Stimulated activated CD4-positive, alpha-beta T cell treated with anti-CD3 and anti-CD28 coated beads, TNF-alpha, amount 100 ng/mL, for 48 hours (primary cell): ENCODE measurements at regions not wholly inside any gene's neighbourhood (a gene's known extent, or its start where the extent isn't known, plus 50 kb on each side); places are given as distances from the start of the nearest gene placed in this dataset.

Source experiments
- DNase-seq, 3 donors: peaks; one replicate each; pipeline ENCODE4 v3.0.0-alpha.2; 2020; ENCODE audit warnings: low read depth in 3 of 3

GRCh38 chr17:72497915-72498314, 377.1 kb downstream of the SOX9 start:
- DNase-seq: no peak

DNA sequence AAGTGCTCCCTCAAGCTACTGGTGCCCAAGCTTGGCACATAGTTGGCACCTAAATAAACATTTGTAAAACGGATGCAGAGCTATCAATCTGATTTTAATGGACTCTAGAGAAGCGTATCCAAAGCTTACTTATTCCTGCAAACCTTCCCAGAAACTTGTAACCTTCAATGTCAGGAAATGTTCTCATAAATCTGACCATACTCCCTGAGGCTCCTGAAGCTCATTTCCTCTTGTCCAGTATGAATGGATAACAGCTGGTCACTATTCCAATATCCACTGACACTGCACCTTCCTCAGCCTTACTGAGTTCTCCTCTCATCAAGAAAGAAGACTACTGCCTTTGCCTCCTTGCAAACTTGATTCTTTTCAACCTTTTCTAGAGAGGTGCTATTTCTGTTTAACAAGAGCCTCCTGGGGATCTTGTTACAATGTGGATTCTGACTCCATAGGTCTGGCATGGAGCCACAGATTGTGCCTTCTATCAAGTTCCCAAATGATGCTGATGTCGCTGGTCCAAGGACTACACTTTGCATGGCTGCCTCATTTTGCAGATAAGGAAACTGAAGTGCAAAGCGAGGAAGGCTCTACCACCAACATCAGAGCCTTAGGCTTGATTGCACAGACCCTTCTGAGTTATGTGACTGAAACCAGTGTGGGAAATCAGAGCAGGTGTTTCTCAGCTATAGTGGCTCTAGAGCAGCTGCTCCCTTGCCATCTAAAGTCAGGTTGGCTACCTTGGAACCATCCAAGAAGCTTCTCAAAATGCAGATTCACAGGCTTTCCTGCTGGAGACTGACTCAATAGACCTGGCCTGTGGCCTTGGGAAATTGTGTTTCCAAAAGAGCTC, 377.8 kb downstream of the SOX9 start:
- no peak for DNase-seq

GRCh38 chr17:72501404-72502370, 380.9 kb downstream of the SOX9 start:
- no peak for DNase-seq

GRCh38 chr17:72502371-72503341, 381.8 kb downstream of the SOX9 start:
- no peak for DNase-seq

DNA sequence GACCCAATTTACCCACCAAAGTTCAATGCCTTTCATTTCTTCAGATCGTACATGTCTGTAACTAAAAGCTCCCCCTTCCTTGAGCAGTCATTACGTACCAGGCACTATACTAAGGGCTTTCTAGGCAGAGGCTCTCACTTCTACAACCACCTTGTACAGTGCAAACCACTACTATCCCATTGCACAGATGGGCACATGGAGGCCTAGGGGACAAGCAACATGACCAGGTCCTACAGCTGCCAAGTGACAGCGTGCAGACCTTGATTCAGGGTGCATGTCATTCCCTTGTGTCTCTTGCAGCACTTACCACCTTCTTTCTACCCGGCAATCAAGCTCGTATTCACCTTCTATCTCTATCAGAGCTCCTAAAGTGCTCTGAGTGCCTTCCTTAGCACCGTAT, 382.7 kb downstream of the SOX9 start:
- DNase-seq: no peak

DNA sequence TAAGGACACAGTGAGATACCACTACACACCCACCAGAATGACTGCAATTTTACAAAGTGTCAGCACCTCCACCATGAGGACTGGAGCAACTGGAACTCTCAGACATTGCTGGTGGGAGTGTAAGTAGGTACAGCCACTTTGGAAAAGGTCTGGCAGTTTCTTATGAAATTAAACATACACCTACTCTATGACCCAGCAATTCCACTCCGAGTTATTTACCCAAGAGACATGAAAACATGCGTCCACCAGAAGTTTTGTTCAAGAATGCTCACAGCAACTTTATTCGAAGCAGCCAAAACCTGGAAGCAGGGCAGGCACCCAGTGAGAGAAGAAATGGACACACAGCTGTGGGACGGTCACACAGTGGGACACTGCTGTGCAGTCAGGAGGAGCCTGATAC, 384.0 kb downstream of the SOX9 start:
- DNase-seq: no peak

DNA sequence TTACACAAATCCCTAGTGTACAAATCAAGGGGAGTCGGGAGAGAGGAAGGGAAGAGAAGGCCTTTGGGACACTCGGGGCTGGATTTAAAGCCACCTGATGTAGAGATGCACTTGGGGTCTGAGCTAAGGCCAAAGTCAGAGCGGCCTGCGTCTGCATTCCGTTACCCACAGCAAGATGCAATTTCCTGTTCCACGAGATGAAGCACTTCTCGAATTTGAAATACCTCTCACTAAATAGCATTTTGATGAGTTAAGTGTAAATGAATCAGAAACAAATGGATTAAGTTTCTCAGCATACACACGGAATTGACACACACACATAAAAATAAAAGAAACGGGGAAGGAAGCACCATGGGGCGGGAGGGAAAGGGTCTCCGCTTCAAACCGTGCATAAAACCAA, 386.0 kb downstream of the SOX9 start:
- no peak for DNase-seq

- no peak for DNase-seq
Observed at GRCh38 chr17:72507370-72507769, 386.6 kb downstream of the SOX9 start.

- no peak for DNase-seq
Observed at GRCh38 chr17:72510351-72511016, 389.7 kb downstream of the SOX9 start.

DNA sequence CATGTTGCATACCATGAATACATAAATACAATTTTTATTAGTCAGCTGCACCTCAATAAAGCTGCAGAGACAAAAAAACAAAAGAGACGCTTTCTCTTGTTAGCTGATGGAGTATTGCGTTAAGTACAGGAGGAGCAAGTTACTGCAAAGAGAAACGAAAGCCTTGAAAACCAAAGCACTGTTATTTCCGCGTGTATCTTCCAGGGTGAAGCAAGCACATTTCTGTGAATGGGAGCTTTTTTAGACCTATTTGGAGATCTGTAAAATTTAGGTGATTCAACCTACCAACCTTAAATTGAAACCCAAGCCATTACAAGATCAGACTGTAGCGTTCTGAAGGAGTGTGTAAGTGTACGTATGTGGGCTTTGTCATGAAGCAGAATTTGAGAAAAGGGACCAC, 390.4 kb downstream of the SOX9 start:
- no peak for DNase-seq

DNA sequence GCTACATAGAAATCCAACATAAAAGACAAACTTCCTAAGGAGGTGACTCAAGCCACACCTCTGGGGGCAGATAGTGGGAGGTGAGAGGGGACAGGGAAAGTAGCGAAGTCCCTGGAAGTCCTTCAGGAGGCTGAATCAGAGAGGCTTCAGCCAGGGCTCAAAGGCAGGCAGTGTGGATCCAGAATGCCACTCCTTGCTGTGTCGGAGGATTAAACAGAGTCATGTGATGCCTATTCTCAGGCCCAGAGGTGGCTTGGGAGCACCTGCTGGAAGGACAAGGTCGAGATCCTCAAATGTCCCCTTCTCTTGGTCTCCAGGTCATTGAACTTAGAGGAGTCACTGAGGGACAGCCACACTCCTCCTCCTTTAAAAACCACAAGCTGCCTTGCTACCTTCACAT, 391.1 kb downstream of the SOX9 start:
- DNase-seq: no peak

GRCh38 chr17:72512649-72513556, 392.1 kb downstream of the SOX9 start:
- DNase-seq: no peak

DNA sequence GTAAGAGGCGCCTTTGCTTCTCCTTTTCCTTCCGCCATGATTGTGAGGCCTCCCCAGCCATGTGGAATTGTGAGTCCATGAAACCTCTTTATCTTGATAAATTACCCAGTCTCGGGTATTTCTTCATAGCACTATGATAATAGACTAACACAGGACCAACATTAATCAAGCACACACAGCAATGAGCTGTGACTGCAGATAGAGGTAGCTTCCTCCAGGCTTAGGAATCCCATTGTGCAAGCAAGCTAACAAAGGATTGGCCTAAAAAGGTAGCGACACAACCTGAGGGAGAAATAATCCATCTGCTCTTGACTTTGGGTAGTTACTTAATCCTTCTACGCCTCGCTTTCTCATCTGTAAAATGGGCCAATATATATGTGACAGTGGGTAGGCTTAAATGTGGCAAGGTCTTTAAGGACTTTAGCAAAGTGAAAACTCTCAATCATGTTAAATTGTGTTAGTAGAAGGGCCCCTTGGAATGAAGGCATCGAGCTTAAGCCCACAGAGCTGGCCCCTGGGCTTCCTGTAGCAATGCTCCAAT, 393.6 kb downstream of the SOX9 start:
- no peak for DNase-seq

DNA sequence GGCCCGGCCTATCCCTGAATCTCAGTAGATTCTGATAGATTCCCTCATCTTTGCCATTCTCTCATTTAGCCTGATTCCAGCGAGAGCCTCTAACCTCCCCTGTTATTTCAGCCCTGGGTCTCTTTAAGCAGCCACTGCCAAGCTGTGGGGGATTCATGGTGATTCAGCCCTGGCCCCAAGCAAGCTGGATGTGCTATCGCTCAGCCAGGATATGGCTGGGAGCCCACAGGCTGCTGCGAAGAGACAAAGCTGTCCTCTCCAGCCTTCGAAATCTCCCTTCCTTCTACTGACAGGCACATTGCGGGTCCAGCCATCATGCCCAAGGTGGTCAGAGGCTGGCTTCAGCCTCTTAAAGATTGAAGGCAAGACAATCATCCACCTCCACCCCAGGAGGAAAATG, 394.1 kb downstream of the SOX9 start:
- DNase-seq: no peak

DNA sequence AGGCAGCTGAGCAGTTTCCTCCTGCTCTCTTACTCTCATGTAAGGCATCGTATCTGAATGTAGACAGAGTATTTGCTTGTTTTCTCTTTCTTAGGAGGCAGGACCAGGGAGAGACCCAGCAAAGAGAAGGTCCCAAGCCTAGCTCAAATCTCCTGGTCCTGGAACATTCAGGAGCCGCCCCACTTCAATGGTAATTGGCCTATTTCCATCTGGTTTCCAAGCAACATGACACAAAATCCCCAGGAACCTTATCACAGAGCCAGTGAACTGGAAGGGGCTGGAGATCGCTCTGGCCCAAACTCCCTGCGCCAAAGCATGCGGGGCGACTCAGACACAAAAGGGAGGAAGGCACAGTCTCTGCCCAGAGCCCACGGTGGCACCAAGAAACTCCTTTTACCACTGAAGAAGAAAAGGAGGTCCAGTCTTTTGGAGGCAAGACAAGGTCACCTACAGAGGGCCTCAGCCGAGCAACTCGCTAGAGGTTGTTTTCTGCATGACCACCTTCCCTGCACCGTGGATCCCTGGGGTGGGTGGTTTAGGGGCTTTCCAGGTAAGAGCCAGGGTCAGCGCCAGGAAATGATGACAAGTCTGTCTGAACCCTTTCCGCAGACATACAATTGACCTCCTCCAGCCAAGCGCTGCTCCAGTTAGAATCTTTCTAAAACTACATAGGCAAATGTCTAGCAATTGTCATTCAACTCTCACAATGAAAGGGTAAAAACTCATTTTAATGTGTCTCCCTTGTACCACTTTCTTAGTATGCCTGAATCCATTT, 394.7 kb downstream of the SOX9 start:
- DNase-seq: no peak

- DNase-seq: no peak
Observed at GRCh38 chr17:72516772-72517399, 396.1 kb downstream of the SOX9 start.

DNA sequence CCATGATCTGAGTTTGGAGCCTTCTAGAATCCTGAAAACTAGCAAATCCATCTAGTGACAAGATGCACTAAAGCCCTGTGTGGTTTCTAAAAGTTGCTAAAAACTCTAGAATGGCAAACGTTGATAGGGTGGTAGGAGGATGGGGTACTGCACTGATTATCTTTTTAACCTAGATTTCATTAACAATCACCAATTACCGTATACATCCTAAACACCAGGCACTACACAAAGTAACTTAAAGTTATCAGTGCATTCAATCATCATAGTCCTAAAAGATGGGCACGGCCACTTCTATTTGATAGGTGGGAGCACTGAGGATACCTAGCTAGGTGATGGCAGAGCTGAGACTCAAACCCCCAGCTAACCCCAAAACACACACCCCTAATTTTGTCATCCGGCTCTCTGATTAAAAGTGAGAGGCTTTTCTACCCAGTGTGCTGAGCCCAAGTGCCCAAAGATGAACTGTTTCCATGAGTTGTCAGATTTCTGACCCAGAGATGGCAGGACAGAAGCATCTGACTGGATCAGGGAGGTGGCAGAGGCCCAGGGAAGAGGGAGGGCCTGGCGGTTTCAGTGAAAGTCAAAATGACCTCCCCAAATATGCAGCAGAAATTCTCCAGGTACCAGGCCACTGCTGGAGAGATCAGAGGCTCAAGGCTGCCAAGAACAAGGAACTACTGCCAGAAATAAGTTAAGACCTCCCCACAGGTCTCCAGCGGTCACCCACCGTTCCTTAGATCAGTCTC, 396.8 kb downstream of the SOX9 start:
- no peak for DNase-seq
